Amniotic epithelial cell (primary cell): ENCODE measurements at regions not wholly inside any gene's neighbourhood (a gene's known extent, or its start where the extent isn't known, plus 50 kb on each side); places are given as distances from the start of the nearest gene placed in this dataset.

Source experiments
- DNase-seq: peaks from one replicate; pipeline ENCODE4 v3.0.0-alpha.2; 2010; ENCODE audit warnings: low read depth

GRCh38 chr6:44500074-44500473, 112.6 kb downstream of the CDC5L start:
- no peak for DNase-seq

GRCh38 chr6:44503471-44503870, 116.0 kb downstream of the CDC5L start:
- DNase-seq = peak; percentile 23

GRCh38 chr6:44504301-44504791, 116.8 kb downstream of the CDC5L start:
- peak; percentile 85 for DNase-seq

GRCh38 chr6:44505751-44506150, 118.2 kb downstream of the CDC5L start:
- no peak for DNase-seq

- DNase-seq = no peak
Observed at GRCh38 chr6:44507014-44507413, 119.5 kb downstream of the CDC5L start.

GRCh38 chr6:44508646-44509045, 121.1 kb downstream of the CDC5L start:
- peak; percentile 89 for DNase-seq

- peak; percentile 63 for DNase-seq
Observed at GRCh38 chr6:44511126-44511525, 123.6 kb downstream of the CDC5L start.

- DNase-seq = peak; percentile 7
Observed at GRCh38 chr6:44512868-44513741, 125.6 kb downstream of the CDC5L start.

- no peak for DNase-seq
Observed at GRCh38 chr6:44514085-44514484, 126.6 kb downstream of the CDC5L start.

GRCh38 chr6:44514576-44515193, 127.2 kb downstream of the CDC5L start:
- no peak for DNase-seq

- no peak for DNase-seq
Observed at GRCh38 chr6:44522871-44523270, 135.4 kb downstream of the CDC5L start.

GRCh38 chr6:44524476-44525227, 137.1 kb downstream of the CDC5L start:
- DNase-seq = peak; percentile 65

- DNase-seq = no peak
Observed at GRCh38 chr6:44525761-44526351, 138.3 kb downstream of the CDC5L start.

- DNase-seq = peak; percentile 15
Observed at GRCh38 chr6:44527181-44527580, 139.7 kb downstream of the CDC5L start.

GRCh38 chr6:44527583-44528369, 140.3 kb downstream of the CDC5L start:
- DNase-seq = no peak

- no peak for DNase-seq
Observed at GRCh38 chr6:44528370-44528644, 140.8 kb downstream of the CDC5L start.

GRCh38 chr6:44528716-44529115, 141.2 kb downstream of the CDC5L start:
- DNase-seq = no peak

- DNase-seq = no peak
Observed at GRCh38 chr6:44529146-44529905, 141.8 kb downstream of the CDC5L start.

GRCh38 chr6:44530209-44530909, 142.9 kb downstream of the CDC5L start:
- peak; percentile 8 for DNase-seq

- DNase-seq = no peak
Observed at GRCh38 chr6:44530910-44531234, 143.4 kb downstream of the CDC5L start.
